ENCODE measurements at regions not wholly inside any gene's neighbourhood (a gene's known extent, or its start where the extent isn't known, plus 50 kb on each side); places are given as distances from the start of the nearest gene placed in this dataset.

GRCh38 chr3:86801066-86801465 lies 189.9 kb downstream of the VGLL3 start:
- no peak for TF ChIP-seq CTCF (IDR thresholded peaks at IDR 0.05)
- TF ChIP-seq ZNF425 (CRISPR knock-in tag; conservative IDR thresholded peaks at IDR 0.05) = no peak
- no peak for TF ChIP-seq ZNF423 (CRISPR knock-in tag; IDR thresholded peaks at IDR 0.05)
- TF ChIP-seq ZBTB21 (CRISPR knock-in tag; IDR thresholded peaks at IDR 0.05; ENCODE audit: borderline replicate concordance) = no peak
- TF ChIP-seq STAT6 (CRISPR knock-in tag; conservative IDR thresholded peaks at IDR 0.05; ENCODE audit: low read depth) = no peak
- no peak for TF ChIP-seq ZNF138 (CRISPR knock-in tag; conservative IDR thresholded peaks at IDR 0.05)
- no peak for TF ChIP-seq ZNF263 (CRISPR knock-in tag; IDR thresholded peaks at IDR 0.05; ENCODE audit: low read depth)
- no peak for TF ChIP-seq FOXJ3 (CRISPR knock-in tag; IDR thresholded peaks at IDR 0.05; ENCODE audit: borderline replicate concordance)
- TF ChIP-seq ZBTB43 (CRISPR knock-in tag; IDR thresholded peaks at IDR 0.05) = no peak
- no peak for TF ChIP-seq CBFB (CRISPR knock-in tag; IDR thresholded peaks at IDR 0.05; ENCODE audit: low read depth)
- no peak for TF ChIP-seq ETV6 (CRISPR knock-in tag; IDR thresholded peaks at IDR 0.05)
- TF ChIP-seq ARID4B (CRISPR knock-in tag; IDR thresholded peaks at IDR 0.05; ENCODE audit: borderline replicate concordance) = no peak

All from WTC11 (cell line).